WTC11 (cell line): ENCODE measurements at regions not wholly inside any gene's neighbourhood (a gene's known extent, or its start where the extent isn't known, plus 50 kb on each side); places are given as distances from the start of the nearest gene placed in this dataset.

ENCODE experiments used
- ATF3 ChIP-seq: sonication (generic); formaldehyde crosslinking; conservative IDR thresholded peaks from 2 replicates; pipeline ENCODE4 v1.8.1; 2022; ENCODE audit warnings: mild to moderate bottlenecking, missing genetic modification reagents
- CTCF ChIP-seq: fragments of 200-600 bp; IDR thresholded peaks from 2 replicates; pipeline ENCODE4 v1.8.0; 2022; ENCODE audit warnings: antibody characterized with exemption
- FOXJ3 ChIP-seq: sonication (generic); formaldehyde crosslinking; IDR thresholded peaks from 2 replicates; pipeline ENCODE4 v1.9.0; 2021; ENCODE audit warnings: missing genetic modification reagents, mild to moderate bottlenecking, borderline replicate concordance
- FOXK1 ChIP-seq: sonication (generic); formaldehyde crosslinking; IDR thresholded peaks from 2 replicates; pipeline ENCODE4 v1.8.0; 2022; ENCODE audit warnings: mild to moderate bottlenecking, moderate library complexity, missing genetic modification reagents
- FOXP1 ChIP-seq: sonication (generic); formaldehyde crosslinking; IDR thresholded peaks from 2 replicates; pipeline ENCODE4 v1.8.0; 2022; ENCODE audit warnings: missing genetic modification reagents, mild to moderate bottlenecking, moderate library complexity, borderline replicate concordance
- HMGXB4 ChIP-seq: sonication (generic); formaldehyde crosslinking; IDR thresholded peaks from 2 replicates; pipeline ENCODE4 v1.8.1; 2023; ENCODE audit warnings: mild to moderate bottlenecking, moderate library complexity, missing genetic modification reagents
- RORB ChIP-seq: fragments of 250-450 bp; sonication (Bioruptor Pico); IDR thresholded peaks from 2 replicates; pipeline ENCODE4 v1.9.0; 2021; ENCODE audit warnings: mild to moderate bottlenecking
- TCF7 ChIP-seq: sonication (generic); formaldehyde crosslinking; IDR thresholded peaks from 2 replicates; pipeline ENCODE4 v1.8.0; 2022; ENCODE audit warnings: mild to moderate bottlenecking, low read depth, missing genetic modification reagents, moderate library complexity
- USF1 ChIP-seq: sonication (generic); formaldehyde crosslinking; IDR thresholded peaks from 2 replicates; pipeline ENCODE4 v1.8.0; 2022; ENCODE audit warnings: mild to moderate bottlenecking, missing genetic modification reagents
- ZNF423 ChIP-seq: fragments of 250-450 bp; sonication (Bioruptor Pico); IDR thresholded peaks from 2 replicates; pipeline ENCODE4 v2.1.2; 2022; ENCODE audit warnings: mild to moderate bottlenecking, moderate library complexity

- no peak for TF ChIP-seq FOXJ3
- TF ChIP-seq CTCF = no peak
- no peak for TF ChIP-seq USF1 (CRISPR knock-in tag)
- TF ChIP-seq FOXP1 (CRISPR knock-in tag) = no peak
- TF ChIP-seq HMGXB4 (CRISPR knock-in tag) = no peak
- no peak for TF ChIP-seq ATF3 (CRISPR knock-in tag)
- no peak for TF ChIP-seq RORB (CRISPR knock-in tag)
- TF ChIP-seq FOXK1 (CRISPR knock-in tag) = no peak
- no peak for TF ChIP-seq TCF7 (CRISPR knock-in tag)
- no peak for TF ChIP-seq ZNF423 (CRISPR knock-in tag)
Observed at GRCh38 chr5:29307478-29307877, 1886.0 kb upstream of the CDH6 start.
